ENCODE measurements at regions not wholly inside any gene's neighbourhood (a gene's known extent, or its start where the extent isn't known, plus 50 kb on each side); places are given as distances from the start of the nearest gene placed in this dataset.

DNA sequence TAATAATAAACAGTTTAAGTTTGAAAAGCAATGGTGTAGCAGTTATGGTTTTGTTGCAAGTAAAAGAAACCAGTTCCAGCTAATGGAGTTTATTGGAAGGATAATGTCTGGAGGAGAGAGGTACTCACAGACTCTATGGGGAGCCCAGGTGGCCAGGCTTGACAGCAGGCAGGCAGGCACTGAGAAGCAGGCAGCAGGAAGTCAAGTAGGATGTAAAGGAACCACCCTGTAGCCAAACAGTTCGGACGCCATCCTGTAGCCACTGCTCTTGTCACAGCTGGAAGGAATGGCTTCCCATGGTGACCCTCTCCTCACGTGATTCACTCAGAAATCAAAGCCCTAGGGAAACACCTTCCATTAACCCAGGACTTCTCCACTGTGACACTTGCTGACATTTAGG is 96.7 kb upstream of the MC3R start:
- WGBS (ENCODE audit: missing lambda C conversion rate): 0% methylated on average over 3 of the region's 3 CpGs
- ChIA-PET POLR2A (no interaction called here), CTCF (no interaction called here)
- TF ChIP-seq ZFP36 (IDR thresholded peaks at IDR 0.05; ENCODE audit: borderline replicate concordance, partially characterized antibody) (no peak), TP53 (CRISPR knock-in tag; IDR thresholded peaks at IDR 0.05) (no peak), ZC3H11A (IDR thresholded peaks at IDR 0.05) (no peak), JUNB (IDR thresholded peaks at IDR 0.05) (no peak), RARB (CRISPR knock-in tag; IDR thresholded peaks at IDR 0.05) (no peak), PHF8 (IDR thresholded peaks at IDR 0.05; ENCODE audit: borderline replicate concordance, low read depth) (no peak), HOXB13 (CRISPR knock-in tag; IDR thresholded peaks at IDR 0.05; ENCODE audit: low read depth) (no peak), ZSCAN20 (CRISPR knock-in tag; IDR thresholded peaks at IDR 0.05) (no peak), NPAS2 (CRISPR knock-in tag; IDR thresholded peaks at IDR 0.05; ENCODE audit: borderline replicate concordance) (no peak), EP300 (IDR thresholded peaks at IDR 0.05) (no peak), EHMT2 (IDR thresholded peaks at IDR 0.05; ENCODE audit: low read depth) (no peak), KDM5A (IDR thresholded peaks at IDR 0.05) (no peak)
- TF ChIP-seq, protein P1, sequence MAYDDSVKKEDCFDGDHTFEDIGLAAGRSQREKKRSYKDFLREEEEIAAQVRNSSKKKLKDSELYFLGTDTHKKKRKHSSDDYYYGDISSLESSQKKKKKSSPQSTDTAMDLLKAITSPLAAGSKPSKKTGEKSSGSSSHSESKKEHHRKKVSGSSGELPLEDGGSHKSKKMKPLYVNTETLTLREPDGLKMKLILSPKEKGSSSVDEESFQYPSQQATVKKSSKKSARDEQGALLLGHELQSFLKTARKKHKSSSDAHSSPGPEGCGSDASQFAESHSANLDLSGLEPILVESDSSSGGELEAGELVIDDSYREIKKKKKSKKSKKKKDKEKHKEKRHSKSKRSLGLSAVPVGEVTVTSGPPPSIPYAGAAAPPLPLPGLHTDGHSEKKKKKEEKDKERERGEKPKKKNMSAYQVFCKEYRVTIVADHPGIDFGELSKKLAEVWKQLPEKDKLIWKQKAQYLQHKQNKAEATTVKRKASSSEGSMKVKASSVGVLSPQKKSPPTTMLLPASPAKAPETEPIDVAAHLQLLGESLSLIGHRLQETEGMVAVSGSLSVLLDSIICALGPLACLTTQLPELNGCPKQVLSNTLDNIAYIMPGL (CRISPR knock-in tag; IDR thresholded peaks at IDR 0.05; ENCODE audit: borderline replicate concordance): no peak
- TF ChIP-seq, protein P2, sequence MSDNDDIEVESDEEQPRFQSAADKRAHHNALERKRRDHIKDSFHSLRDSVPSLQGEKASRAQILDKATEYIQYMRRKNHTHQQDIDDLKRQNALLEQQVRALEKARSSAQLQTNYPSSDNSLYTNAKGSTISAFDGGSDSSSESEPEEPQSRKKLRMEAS (IDR thresholded peaks at IDR 0.05): no peak
- Histone ChIP-seq H3K27ac (no peak overlapping the region), H3K4me2 (no peak overlapping the region), H3K4me3 (no peak overlapping the region), H3K9me3 (no peaks in the 10 kb centered on the region), H3K4me1 (no peaks in the 10 kb centered on the region)
- ATAC-seq (no peak), FAIRE-seq (no peak), DNase-seq (ENCODE audit: low read depth in 1 of 2, low spot score in 1 of 2) (no peak)

DNA sequence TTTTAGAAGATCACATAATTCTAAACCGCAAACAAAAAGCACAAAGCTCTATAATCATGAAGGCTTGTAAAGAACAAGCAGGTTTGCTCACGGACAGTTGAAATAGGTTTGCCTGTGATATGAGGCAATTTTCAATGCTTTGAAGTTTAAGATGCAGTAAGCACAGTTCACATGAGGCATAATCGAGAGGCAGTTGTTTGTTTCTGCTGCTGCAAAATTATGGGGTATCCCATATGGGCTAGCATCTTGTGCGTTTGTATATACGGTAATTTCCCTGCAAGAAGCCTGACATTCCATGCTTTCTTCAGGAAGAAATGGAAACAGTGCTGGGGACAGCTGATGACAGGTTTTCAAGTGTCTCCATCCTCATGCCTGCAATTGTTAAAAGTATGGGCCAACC is 94.6 kb upstream of the MC3R start:
- FAIRE-seq (no peak), DNase-seq (ENCODE audit: low read depth in 1 of 2, low spot score in 1 of 2) (no peak), ATAC-seq (no peak)
- Histone ChIP-seq H3K27ac (no peak overlapping the region), H3K4me1 (no peaks in the 10 kb centered on the region), H3K4me2 (no peak overlapping the region), H3K4me3 (no peak overlapping the region), H3K9me3 (no peaks in the 10 kb centered on the region)
- no peak for TF ChIP-seq HOXB5 (CRISPR knock-in tag; IDR thresholded peaks at IDR 0.05)
- TF ChIP-seq CHD4 (IDR thresholded peaks at IDR 0.05; ENCODE audit: borderline replicate concordance): no peak
- TF ChIP-seq, protein P3, sequence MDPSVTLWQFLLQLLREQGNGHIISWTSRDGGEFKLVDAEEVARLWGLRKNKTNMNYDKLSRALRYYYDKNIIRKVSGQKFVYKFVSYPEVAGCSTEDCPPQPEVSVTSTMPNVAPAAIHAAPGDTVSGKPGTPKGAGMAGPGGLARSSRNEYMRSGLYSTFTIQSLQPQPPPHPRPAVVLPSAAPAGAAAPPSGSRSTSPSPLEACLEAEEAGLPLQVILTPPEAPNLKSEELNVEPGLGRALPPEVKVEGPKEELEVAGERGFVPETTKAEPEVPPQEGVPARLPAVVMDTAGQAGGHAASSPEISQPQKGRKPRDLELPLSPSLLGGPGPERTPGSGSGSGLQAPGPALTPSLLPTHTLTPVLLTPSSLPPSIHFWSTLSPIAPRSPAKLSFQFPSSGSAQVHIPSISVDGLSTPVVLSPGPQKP (IDR thresholded peaks at IDR 0.05; ENCODE audit: low read depth, low read length): no peak
- TF ChIP-seq EHMT2 (IDR thresholded peaks at IDR 0.05; ENCODE audit: low read depth): no peak
- TF ChIP-seq RNF2 (IDR thresholded peaks at IDR 0.05; ENCODE audit: borderline replicate concordance, low read depth): no peak
- TF ChIP-seq HOXA7 (CRISPR knock-in tag; IDR thresholded peaks at IDR 0.05): no peak
- no peak for TF ChIP-seq TP53 (CRISPR knock-in tag; IDR thresholded peaks at IDR 0.05)
- TF ChIP-seq, protein P4, sequence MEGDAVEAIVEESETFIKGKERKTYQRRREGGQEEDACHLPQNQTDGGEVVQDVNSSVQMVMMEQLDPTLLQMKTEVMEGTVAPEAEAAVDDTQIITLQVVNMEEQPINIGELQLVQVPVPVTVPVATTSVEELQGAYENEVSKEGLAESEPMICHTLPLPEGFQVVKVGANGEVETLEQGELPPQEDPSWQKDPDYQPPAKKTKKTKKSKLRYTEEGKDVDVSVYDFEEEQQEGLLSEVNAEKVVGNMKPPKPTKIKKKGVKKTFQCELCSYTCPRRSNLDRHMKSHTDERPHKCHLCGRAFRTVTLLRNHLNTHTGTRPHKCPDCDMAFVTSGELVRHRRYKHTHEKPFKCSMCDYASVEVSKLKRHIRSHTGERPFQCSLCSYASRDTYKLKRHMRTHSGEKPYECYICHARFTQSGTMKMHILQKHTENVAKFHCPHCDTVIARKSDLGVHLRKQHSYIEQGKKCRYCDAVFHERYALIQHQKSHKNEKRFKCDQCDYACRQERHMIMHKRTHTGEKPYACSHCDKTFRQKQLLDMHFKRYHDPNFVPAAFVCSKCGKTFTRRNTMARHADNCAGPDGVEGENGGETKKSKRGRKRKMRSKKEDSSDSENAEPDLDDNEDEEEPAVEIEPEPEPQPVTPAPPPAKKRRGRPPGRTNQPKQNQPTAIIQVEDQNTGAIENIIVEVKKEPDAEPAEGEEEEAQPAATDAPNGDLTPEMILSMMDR (IDR thresholded peaks at IDR 0.05): no peak
- no peak for TF ChIP-seq FOSB (CRISPR knock-in tag; IDR thresholded peaks at IDR 0.05)
- no peak for TF ChIP-seq HEYL (CRISPR knock-in tag; IDR thresholded peaks at IDR 0.05)
- no peak for TF ChIP-seq PHF8 (IDR thresholded peaks at IDR 0.05; ENCODE audit: borderline replicate concordance, low read depth)
- TF ChIP-seq, protein P1 (CRISPR knock-in tag; IDR thresholded peaks at IDR 0.05; ENCODE audit: borderline replicate concordance): no peak
- TF ChIP-seq EHF (CRISPR knock-in tag; IDR thresholded peaks at IDR 0.05): no peak
- no peak for TF ChIP-seq FOSL2 (IDR thresholded peaks at IDR 0.05)
- no peak for TF ChIP-seq FOSL2 (CRISPR knock-in tag; IDR thresholded peaks at IDR 0.05)
- no peak for TF ChIP-seq FOXS1 (CRISPR knock-in tag; IDR thresholded peaks at IDR 0.05)
- no peak for TF ChIP-seq CHD2 (IDR thresholded peaks at IDR 0.05; ENCODE audit: low read length, partially characterized antibody)
- POLR2A ChIA-PET: no interaction called here
- CTCF ChIA-PET: interaction anchor here (1.0 kb wide), 1 partner anchor 281 kb away, joined by 3 read pairs; no protein-coding TSS in a partner anchor
- WGBS (ENCODE audit: missing lambda C conversion rate): 21% methylated on average over 5 of the region's 5 CpGs

All from A549 (cell line).